GM06990 (cell line): ENCODE measurements at regions not wholly inside any gene's neighbourhood (a gene's known extent, or its start where the extent isn't known, plus 50 kb on each side); places are given as distances from the start of the nearest gene placed in this dataset.

Source experiments
- DNase-seq: peaks from one replicate; pipeline ENCODE4 v3.0.0-alpha.2; 2011; ENCODE audit not compliant: insufficient read length; ENCODE audit errors: extremely low read depth
- H3K27me3 ChIP-seq: replicated peaks from 2 replicates; pipeline ENCODE4 v1.6.0; 2011; ENCODE audit warnings: low read length; ENCODE audit not compliant: control insufficient read depth, insufficient read depth
- H3K36me3 ChIP-seq: 2 replicates; pipeline ENCODE4 v1.5.1; 2011; ENCODE audit warnings: low read length; ENCODE audit not compliant: control insufficient read depth, insufficient read depth
- H3K4me3 ChIP-seq: replicated peaks from 2 replicates; pipeline ENCODE4 v1.5.1; 2011; ENCODE audit warnings: low read depth, mild to moderate bottlenecking, control low read depth, low read length
- CTCF ChIP-seq: IDR thresholded peaks from 2 replicates; pipeline ENCODE4 v1.5.1; 2011; ENCODE audit warnings: low read length, control low read depth, mild to moderate bottlenecking, inconsistent platforms; ENCODE audit not compliant: insufficient read depth, poor library complexity, severe bottlenecking

GRCh38 chr11:119907878-119908572, 179.0 kb upstream of the NECTIN1 start:
- H3K4me3 ChIP-seq, result no peak overlapping the region
- peak; percentile 17 for TF ChIP-seq CTCF
- H3K36me3 ChIP-seq, result no peaks in the 10 kb centered on the region
- H3K27me3 ChIP-seq, result peaks cover 1% of the 10 kb centered on the region; the same call in 1 of the 2 replicates
- DNase-seq, result no peak

GRCh38 chr11:119907122-119907851, 178.3 kb upstream of the NECTIN1 start:
- TF ChIP-seq CTCF, result no peak
- no peak for DNase-seq
- Histone ChIP-seq H3K36me3 (no peaks in the 10 kb centered on the region), H3K27me3 (peaks cover 1% of the 10 kb centered on the region; the same call in 1 of the 2 replicates), H3K4me3 (no peak overlapping the region)

- peaks cover 1% of the 10 kb centered on the region; the same call in 1 of the 2 replicates for H3K27me3 ChIP-seq
- no peak for TF ChIP-seq CTCF
- DNase-seq, result no peak
These were observed 177.4 kb upstream of the NECTIN1 start for GRCh38 chr11:119906376-119906775.

GRCh38 chr11:119905162-119905561, 176.2 kb upstream of the NECTIN1 start:
- H3K27me3 ChIP-seq, result peaks cover 1% of the 10 kb centered on the region; the same call in 1 of the 2 replicates
- no peak for DNase-seq
- H3K36me3 ChIP-seq, result no peaks in the 10 kb centered on the region
- no peak for TF ChIP-seq CTCF
- H3K4me3 ChIP-seq, result no peak overlapping the region

More at GRCh38 chr11:119906376-119906775, 177.4 kb upstream of the NECTIN1 start:
- Histone ChIP-seq H3K4me3 (no peak overlapping the region), H3K36me3 (no peaks in the 10 kb centered on the region)

GRCh38 chr11:119904531-119905035, 175.6 kb upstream of the NECTIN1 start:
- no peak for DNase-seq
- TF ChIP-seq CTCF, result no peak
- H3K27me3 ChIP-seq, result peaks cover 1% of the 10 kb centered on the region; the same call in 1 of the 2 replicates
- no peak overlapping the region for H3K4me3 ChIP-seq
- no peaks in the 10 kb centered on the region for H3K36me3 ChIP-seq
